KMS-11 (cell line): ENCODE measurements at regions not wholly inside any gene's neighbourhood (a gene's known extent, or its start where the extent isn't known, plus 50 kb on each side); places are given as distances from the start of the nearest gene placed in this dataset.

Source experiments
- H2AFZ ChIP-seq: fragments of 200-600 bp; sonication (generic); 2 replicates; pipeline ENCODE4 v1.6.1; 2016; ENCODE audit warnings: antibody characterized with exemption, mixed run types, low read depth
- H3K27ac ChIP-seq: fragments of 200-600 bp; sonication (generic); 2 replicates; pipeline ENCODE4 v1.6.1; 2016; ENCODE audit warnings: mild to moderate bottlenecking, mixed run types
- H3K27me3 ChIP-seq: fragments of 200-600 bp; sonication (generic); 2 replicates; pipeline ENCODE4 v1.6.1; 2017; ENCODE audit warnings: mild to moderate bottlenecking, low read depth, mixed run types, moderate library complexity; ENCODE audit not compliant: insufficient read depth
- H3K36me3 ChIP-seq: fragments of 200-600 bp; sonication (generic); 2 replicates; pipeline ENCODE4 v1.6.1; 2017; ENCODE audit warnings: mild to moderate bottlenecking, mixed run types; ENCODE audit not compliant: insufficient read depth
- H3K4me1 ChIP-seq: fragments of 200-600 bp; sonication (generic); 2 replicates; pipeline ENCODE4 v1.6.1; 2016; ENCODE audit warnings: mild to moderate bottlenecking, low read depth, mixed run types; ENCODE audit not compliant: poor library complexity, severe bottlenecking
- H3K4me2 ChIP-seq: fragments of 200-600 bp; sonication (generic); 2 replicates; pipeline ENCODE4 v1.7.0; 2016; ENCODE audit warnings: mild to moderate bottlenecking, mixed run types
- H3K4me3 ChIP-seq: fragments of 200-600 bp; sonication (generic); IDR thresholded peaks from 2 replicates; pipeline ENCODE4 v1.6.1; 2017; ENCODE audit warnings: low read depth, low read length, mixed read lengths; ENCODE audit not compliant: insufficient read depth
- H3K79me2 ChIP-seq: fragments of 200-600 bp; sonication (generic); 2 replicates; pipeline ENCODE4 v1.6.1; 2016; ENCODE audit warnings: low read depth, mixed run types; ENCODE audit not compliant: insufficient read depth
- H3K9ac ChIP-seq: fragments of 200-600 bp; sonication (generic); 2 replicates; pipeline ENCODE4 v1.6.1; 2016; ENCODE audit warnings: mild to moderate bottlenecking, mixed run types
- H4K20me1 ChIP-seq: fragments of 200-600 bp; sonication (generic); 2 replicates; pipeline ENCODE4 v1.6.1; 2016; ENCODE audit warnings: mild to moderate bottlenecking, mixed run types; ENCODE audit not compliant: insufficient read depth
- TF ChIP-seq, protein P1 (sequence below): fragments of 200-600 bp; sonication (generic); conservative IDR thresholded peaks from 2 replicates; pipeline ENCODE4 v1.6.1; 2017; ENCODE audit warnings: low read depth, mild to moderate bottlenecking, antibody characterized with exemption, low read length, moderate library complexity, mixed read lengths

DNA sequence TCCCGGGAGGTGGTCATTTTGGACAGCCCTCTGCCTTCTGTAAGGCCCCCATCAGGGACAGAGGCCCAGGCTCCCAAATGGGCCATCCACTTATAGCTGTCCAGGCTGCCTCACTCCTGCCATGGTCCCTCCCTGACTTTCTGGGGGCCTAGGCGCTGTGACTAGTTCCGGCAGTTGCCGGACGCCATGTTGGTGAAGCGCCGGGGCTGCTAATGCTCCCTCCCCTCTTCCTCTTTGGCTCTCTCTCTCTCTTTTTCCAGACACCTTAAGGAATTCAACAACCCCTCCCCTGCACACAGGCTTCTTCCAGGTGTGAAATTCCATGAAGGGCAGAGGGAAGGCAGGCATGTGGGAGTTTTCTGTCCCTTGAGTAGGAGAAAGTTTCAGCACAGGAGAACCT is 445.6 kb downstream of the SOX6 start:
- TF ChIP-seq, protein P1, sequence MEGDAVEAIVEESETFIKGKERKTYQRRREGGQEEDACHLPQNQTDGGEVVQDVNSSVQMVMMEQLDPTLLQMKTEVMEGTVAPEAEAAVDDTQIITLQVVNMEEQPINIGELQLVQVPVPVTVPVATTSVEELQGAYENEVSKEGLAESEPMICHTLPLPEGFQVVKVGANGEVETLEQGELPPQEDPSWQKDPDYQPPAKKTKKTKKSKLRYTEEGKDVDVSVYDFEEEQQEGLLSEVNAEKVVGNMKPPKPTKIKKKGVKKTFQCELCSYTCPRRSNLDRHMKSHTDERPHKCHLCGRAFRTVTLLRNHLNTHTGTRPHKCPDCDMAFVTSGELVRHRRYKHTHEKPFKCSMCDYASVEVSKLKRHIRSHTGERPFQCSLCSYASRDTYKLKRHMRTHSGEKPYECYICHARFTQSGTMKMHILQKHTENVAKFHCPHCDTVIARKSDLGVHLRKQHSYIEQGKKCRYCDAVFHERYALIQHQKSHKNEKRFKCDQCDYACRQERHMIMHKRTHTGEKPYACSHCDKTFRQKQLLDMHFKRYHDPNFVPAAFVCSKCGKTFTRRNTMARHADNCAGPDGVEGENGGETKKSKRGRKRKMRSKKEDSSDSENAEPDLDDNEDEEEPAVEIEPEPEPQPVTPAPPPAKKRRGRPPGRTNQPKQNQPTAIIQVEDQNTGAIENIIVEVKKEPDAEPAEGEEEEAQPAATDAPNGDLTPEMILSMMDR: no peak
- Histone ChIP-seq H3K4me2 (no peak overlapping the region), H3K36me3 (no peaks in the 10 kb centered on the region), H3K4me3 (no peak overlapping the region), H2AFZ (no peak overlapping the region), H3K4me1 (no peaks in the 10 kb centered on the region), H3K79me2 (no peaks in the 10 kb centered on the region), H3K27me3 (no peaks in the 10 kb centered on the region), H3K9ac (no peak overlapping the region), H4K20me1 (no peaks in the 10 kb centered on the region), H3K27ac (no peak overlapping the region)

DNA sequence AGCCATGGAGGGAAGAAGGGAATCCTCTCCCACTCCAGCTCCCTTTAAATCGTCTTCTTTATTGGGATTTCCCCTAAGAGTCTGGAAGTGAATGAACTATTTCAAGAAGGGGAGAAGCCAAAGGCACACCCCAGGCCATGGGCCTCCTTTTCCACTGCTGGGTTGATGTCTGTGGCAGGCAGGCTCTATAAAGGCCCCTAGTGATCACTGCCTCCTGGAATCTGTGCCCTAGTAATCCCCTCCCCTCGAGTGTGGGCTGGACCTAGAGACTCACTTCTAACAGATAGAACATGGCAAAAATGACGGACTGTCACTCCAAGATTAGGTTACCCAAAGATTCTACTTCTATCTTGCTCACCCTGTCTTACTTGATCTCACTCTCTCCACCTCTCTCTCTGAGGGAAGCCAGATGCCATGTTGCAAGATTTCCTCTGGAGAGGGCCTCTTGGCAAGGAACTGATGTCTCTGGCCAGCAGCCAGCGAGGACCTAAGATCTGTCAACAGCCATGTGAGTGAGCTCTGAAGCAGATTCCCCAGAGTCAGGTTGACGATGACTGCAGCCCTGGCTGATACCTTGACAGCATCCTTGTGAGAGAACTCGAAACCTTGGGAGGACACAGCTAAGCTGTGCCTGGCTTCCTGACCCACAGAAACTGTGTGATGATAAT is 444.8 kb downstream of the SOX6 start:
- Histone ChIP-seq H3K27me3 (no peaks in the 10 kb centered on the region), H3K4me3 (no peak overlapping the region), H3K36me3 (no peaks in the 10 kb centered on the region), H3K27ac (no peak overlapping the region), H3K79me2 (no peaks in the 10 kb centered on the region), H4K20me1 (no peaks in the 10 kb centered on the region), H3K4me2 (no peak overlapping the region), H3K9ac (no peak overlapping the region), H2AFZ (no peak overlapping the region), H3K4me1 (no peaks in the 10 kb centered on the region)
- TF ChIP-seq, protein P1: no peak

DNA sequence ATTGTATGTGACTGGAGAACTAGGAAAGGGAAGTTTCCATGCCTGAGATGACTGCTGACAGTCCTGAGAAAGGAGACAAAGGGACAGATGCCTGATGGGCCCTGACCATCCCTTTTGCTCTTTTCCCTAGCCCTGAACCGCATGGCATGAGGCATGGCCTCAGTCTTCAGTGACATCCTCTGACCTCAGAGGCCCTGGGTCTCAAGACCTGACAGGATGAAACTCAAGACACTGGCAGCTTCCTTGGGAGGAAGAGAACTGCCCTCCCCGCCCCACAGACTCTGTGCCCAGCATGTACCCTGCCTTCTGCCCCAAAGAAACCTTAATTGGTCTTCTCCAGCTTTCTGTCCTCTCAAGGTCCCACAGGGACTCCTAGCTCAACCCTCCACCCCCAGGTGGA is 444.1 kb downstream of the SOX6 start:
- no peak overlapping the region for H3K4me3 ChIP-seq
- H4K20me1 ChIP-seq: no peaks in the 10 kb centered on the region
- H3K4me1 ChIP-seq: no peaks in the 10 kb centered on the region
- no peaks in the 10 kb centered on the region for H3K36me3 ChIP-seq
- H3K9ac ChIP-seq: no peak overlapping the region
- H3K27ac ChIP-seq: no peak overlapping the region
- no peak overlapping the region for H3K4me2 ChIP-seq
- TF ChIP-seq, protein P1: no peak
- H3K79me2 ChIP-seq: no peaks in the 10 kb centered on the region
- H3K27me3 ChIP-seq: no peaks in the 10 kb centered on the region
- no peak overlapping the region for H2AFZ ChIP-seq

DNA sequence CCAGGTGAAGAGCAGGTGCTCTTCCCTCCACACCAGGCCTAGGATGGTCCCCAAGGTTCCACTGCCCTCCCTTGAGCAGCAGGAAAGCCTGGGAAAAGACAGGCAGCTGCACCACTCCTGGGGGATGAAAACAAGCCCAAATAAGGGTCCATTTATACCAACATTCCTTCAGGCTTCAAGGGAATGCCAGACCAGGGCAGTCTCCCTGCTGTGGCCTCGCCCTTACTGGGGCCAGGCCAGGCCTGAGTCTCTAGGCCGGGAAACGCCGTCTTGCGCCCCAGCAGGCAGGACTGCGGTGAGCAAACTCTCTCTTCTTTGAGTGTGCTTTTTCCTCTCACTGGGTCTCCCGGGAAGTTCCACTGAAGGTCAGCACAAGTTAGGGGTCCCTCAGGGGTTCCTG is 443.5 kb downstream of the SOX6 start:
- Histone ChIP-seq H3K4me2 (no peak overlapping the region), H3K9ac (no peak overlapping the region), H3K27me3 (no peaks in the 10 kb centered on the region), H2AFZ (no peak overlapping the region), H3K27ac (no peak overlapping the region), H3K4me3 (no peak overlapping the region), H3K4me1 (no peaks in the 10 kb centered on the region), H3K79me2 (no peaks in the 10 kb centered on the region), H4K20me1 (no peaks in the 10 kb centered on the region), H3K36me3 (no peaks in the 10 kb centered on the region)
- TF ChIP-seq, protein P1: no peak
